ENCODE measurements at regions not wholly inside any gene's neighbourhood (a gene's known extent, or its start where the extent isn't known, plus 50 kb on each side); places are given as distances from the start of the nearest gene placed in this dataset.

- Histone ChIP-seq H2BK15ac (ENCODE audit: low read depth, low read length) (no peak overlapping the region), H3K4me2 (ENCODE audit: insufficient read depth, insufficient read length, low read length) (no peak overlapping the region), H2BK12ac (ENCODE audit: insufficient read length, low read depth, low read length) (no peak overlapping the region), H3K79me1 (ENCODE audit: insufficient read depth, low read depth, low read length, poor library complexity, severe bottlenecking) (no peaks in the 10 kb centered on the region), H3K27me3 (ENCODE audit: insufficient read depth, low read length) (no peaks in the 10 kb centered on the region), H3K9ac (ENCODE audit: extremely low read depth, insufficient read length, low read length) (no peak overlapping the region), H2BK120ac (ENCODE audit: low read depth, low read length, poor library complexity, severe bottlenecking) (no peak overlapping the region), H4K5ac (ENCODE audit: insufficient read length, low read depth, low read length) (no peak overlapping the region), H3K9me3 (ENCODE audit: control insufficient read depth, low read depth, low read length) (peaks cover 3% of the 10 kb centered on the region), H3K14ac (ENCODE audit: insufficient read depth, low read length) (no peak overlapping the region), H3K18ac (ENCODE audit: insufficient read length, low read depth, low read length) (no peak overlapping the region), H4K20me1 (ENCODE audit: control insufficient read depth, insufficient read depth, insufficient read length) (no peaks in the 10 kb centered on the region), H3K23ac (ENCODE audit: insufficient read length, low read depth, low read length) (no peak overlapping the region), H4K8ac (replicated peaks; ENCODE audit: insufficient read length, low read depth, low read length) (no peak overlapping the region), H3K27ac (ENCODE audit: insufficient read length, low read depth, low read length) (no peak overlapping the region), H3K23me2 (ENCODE audit: insufficient read length, low read depth, low read length, poor library complexity, severe bottlenecking) (no peaks in the 10 kb centered on the region), H4K91ac (ENCODE audit: insufficient read length, low read depth, low read length) (no peak overlapping the region), H2BK5ac (ENCODE audit: insufficient read length, low read length) (no peak overlapping the region), H2AFZ (ENCODE audit: low read length) (no peak overlapping the region), H3K4me1 (ENCODE audit: insufficient read depth, low read length) (peaks cover 6% of the 10 kb centered on the region; the same call in 1 of the 2 replicates), H3T11ph (ENCODE audit: low read length) (no peak overlapping the region), H2BK20ac (ENCODE audit: low read depth, low read length, poor library complexity, severe bottlenecking) (no peak overlapping the region), H3K4ac (ENCODE audit: low read depth, low read length) (no peak overlapping the region), H3K56ac (ENCODE audit: insufficient read length, low read depth, low read length) (no peak overlapping the region), H3K79me2 (ENCODE audit: insufficient read depth, low read length) (no peaks in the 10 kb centered on the region), H2AK5ac (ENCODE audit: insufficient read length, low read length) (no peak overlapping the region)
- no peak for DNase-seq
- H3K4me1 Mint-ChIP-seq = peaks cover 36 to 57% of the 10 kb centered on the region in 2 experiments
- H3K36me3 Mint-ChIP-seq (ENCODE audit: insufficient read depth in 1 of 3, low read depth in 3 of 3) = peaks cover 7 to 19% (median 9%) of the 10 kb centered on the region in 3 experiments; a peak in 6 of 7 replicates
- H3K4me3 Mint-ChIP-seq = no peak overlapping the region; a peak in 1 of 5 replicates
- H3K27ac Mint-ChIP-seq = peak overlapping the region in 1 of 3 experiments; percentile 56; a peak in 2 of 7 replicates
- peaks cover 10% of the 10 kb centered on the region for H3K27me3 Mint-ChIP-seq (ENCODE audit: low read depth)
- WGBS (ENCODE audit: extremely low coverage, insufficient read length, low lambda C conversion rate) = no CpG with 5 or more reads among the region's 11 CpGs
- no peak for TF ChIP-seq CTCF (conservative IDR thresholded peaks at IDR 0.05)
- H3K9me3 Mint-ChIP-seq = peaks cover 15 to 18% of the 10 kb centered on the region in 2 experiments
Observed at GRCh38 chr11:70745451-70745850, 347.1 kb downstream of the CTTN start.
